A549 (cell line): ENCODE measurements at regions not wholly inside any gene's neighbourhood (a gene's known extent, or its start where the extent isn't known, plus 50 kb on each side); places are given as distances from the start of the nearest gene placed in this dataset.

Source experiments
- ATAC-seq, 2 experiments: fragments of 200-7000 bp in 1 of 2; fragments of >200 bp in 1 of 2; cut with Nextera tagmentation in 1 of 2; cut with Tn5 transposase in 1 of 2; 3 replicates each; pipeline versions ENCODE4 v1.8.0 to v1.9.1; 2018 to 2020; ENCODE audit warnings: mild to moderate bottlenecking in 1 of 2, moderate library complexity in 1 of 2
- CTCF ChIA-PET: fragments of 300-600 bp; sonication (Branson Sonifier 250); formaldehyde crosslinking; extraction: SDS; loops from one replicate; lab custom pipeline; 2021; ENCODE audit warnings: antibody characterized with exemption, inconsistent platforms; lab: Yijun Ruan, JAX
- POLR2A ChIA-PET: fragments of 350-600 bp; formaldehyde crosslinking; extraction: SDS; loops from one replicate; lab custom pipeline; 2021; ENCODE audit warnings: antibody characterized with exemption, inconsistent platforms; lab: Yijun Ruan, JAX
- DNase-seq, 2 experiments: peaks; one replicate each; pipeline versions ENCODE4 v3.0.0 to v3.0.0-alpha.2; 2011 to 2016; ENCODE audit warnings: low read depth in 1 of 2, low spot score in 1 of 2
- FAIRE-seq: peaks from 2 replicates; lab custom pipeline; 2011; peaks lifted over from hg19 to GRCh38; lab: Jason Lieb, UNC
- H3K27ac ChIP-seq, 2 experiments: fragments of >200 bp; sonication (Bioruptor Twin); formaldehyde crosslinking; 3 replicates each; pipeline ENCODE4 v1.5.1; 2016 to 2017
- H3K4me1 ChIP-seq: fragments of >200 bp; sonication (Bioruptor Twin); formaldehyde crosslinking; 3 replicates; pipeline ENCODE4 v1.6.1; 2016
- H3K4me2 ChIP-seq: fragments of >200 bp; sonication (Bioruptor Twin); formaldehyde crosslinking; 3 replicates; pipeline ENCODE4 v1.6.1; 2016
- H3K4me3 ChIP-seq: fragments of >200 bp; sonication (Bioruptor Twin); formaldehyde crosslinking; 3 replicates; pipeline ENCODE4 v1.5.1; 2016
- H3K9me3 ChIP-seq: fragments of >200 bp; sonication (Bioruptor Twin); formaldehyde crosslinking; 3 replicates; pipeline ENCODE4 v1.6.1; 2016
- BHLHE40 ChIP-seq: IDR thresholded peaks from 2 replicates; pipeline ENCODE4 v1.6.1; 2012; ENCODE audit warnings: low read depth, low read length, inconsistent platforms
- CBX8 ChIP-seq: fragments of 200-600 bp; sonication (generic); IDR thresholded peaks from 2 replicates; pipeline ENCODE4 v1.6.1; 2016
- EHF ChIP-seq: fragments of 250-450 bp; sonication (Bioruptor Pico); IDR thresholded peaks from 2 replicates; pipeline ENCODE4 v1.5.0; 2020; ENCODE audit warnings: mild to moderate bottlenecking
- EP300 ChIP-seq, 2 experiments: fragments of >200 bp; sonication (Bioruptor Twin); formaldehyde crosslinking; IDR thresholded peaks; 2 replicates in 1 of 2; 3 replicates in 1 of 2; pipeline ENCODE4 v1.6.1; 2016 to 2017
- ESRRA ChIP-seq: fragments of 150-350 bp; IDR thresholded peaks from 2 replicates; pipeline ENCODE4 v1.6.1; 2014; ENCODE audit warnings: mild to moderate bottlenecking, low read length, borderline replicate concordance
- FOSB ChIP-seq: fragments of 250-450 bp; sonication (Bioruptor Pico); IDR thresholded peaks from 2 replicates; pipeline ENCODE4 v1.5.0; 2020; ENCODE audit warnings: mild to moderate bottlenecking, moderate library complexity
- FOSL2 ChIP-seq, 2 experiments: fragments of 450-650 bp in 1 of 2; fragments of >200 bp in 1 of 2; sonication (Bioruptor Twin) in 1 of 2; formaldehyde crosslinking; IDR thresholded peaks; 2 replicates each; pipeline versions ENCODE4 v1.5.0 to v1.6.1; 2016 to 2020; ENCODE audit warnings: mild to moderate bottlenecking in 1 of 2, moderate library complexity in 1 of 2
- HOXA7 ChIP-seq: fragments of 250-450 bp; sonication (Bioruptor Pico); IDR thresholded peaks from 2 replicates; pipeline ENCODE4 v1.5.0; 2020; ENCODE audit warnings: mild to moderate bottlenecking, moderate library complexity
- HOXB13 ChIP-seq: fragments of 250-450 bp; sonication (Bioruptor Pico); IDR thresholded peaks from 2 replicates; pipeline ENCODE4 v1.5.0; 2020; ENCODE audit warnings: low read depth, mild to moderate bottlenecking, moderate library complexity
- JUNB ChIP-seq: fragments of >200 bp; sonication (Bioruptor Twin); formaldehyde crosslinking; IDR thresholded peaks from 2 replicates; pipeline ENCODE4 v1.6.1; 2016
- KDM1A ChIP-seq: fragments of 200-600 bp; sonication (generic); IDR thresholded peaks from 2 replicates; pipeline ENCODE4 v1.6.1; 2016; ENCODE audit warnings: low read depth, mild to moderate bottlenecking
- MAFK ChIP-seq: fragments of 450-650 bp; IDR thresholded peaks from 2 replicates; pipeline ENCODE4 v1.6.1; 2014; ENCODE audit not compliant: partially characterized antibody
- MAZ ChIP-seq: fragments of 150-350 bp; IDR thresholded peaks from 2 replicates; pipeline ENCODE4 v1.6.1; 2014; ENCODE audit warnings: antibody characterized with exemption, low read depth, low read length, borderline replicate concordance
- NPAS2 ChIP-seq: fragments of 250-450 bp; sonication (Bioruptor Pico); IDR thresholded peaks from 2 replicates; pipeline ENCODE4 v1.8.0; 2022; ENCODE audit warnings: mild to moderate bottlenecking, moderate library complexity, borderline replicate concordance
- POLR2A ChIP-seq: IDR thresholded peaks from 2 replicates; pipeline ENCODE4 v1.6.1; 2012; ENCODE audit warnings: mild to moderate bottlenecking, low read length
- RARB ChIP-seq: fragments of 250-450 bp; sonication (Bioruptor Pico); IDR thresholded peaks from 2 replicates; pipeline ENCODE4 v1.8.0; 2021; ENCODE audit warnings: mild to moderate bottlenecking, moderate library complexity
- RNF2 ChIP-seq: fragments of 200-600 bp; sonication (generic); IDR thresholded peaks from 2 replicates; pipeline ENCODE4 v1.6.1; 2016; ENCODE audit warnings: low read depth, mild to moderate bottlenecking, antibody characterized with exemption, moderate library complexity, borderline replicate concordance
- SMC3 ChIP-seq: fragments of >200 bp; sonication (Bioruptor Twin); formaldehyde crosslinking; IDR thresholded peaks from 3 replicates; pipeline ENCODE4 v1.6.1; 2018; ENCODE audit warnings: inconsistent platforms
- TFCP2L1 ChIP-seq: fragments of 250-450 bp; sonication (Bioruptor Pico); IDR thresholded peaks from 2 replicates; pipeline ENCODE4 v1.5.0; 2021; ENCODE audit warnings: mild to moderate bottlenecking
- ZFP36 ChIP-seq: fragments of 450-650 bp; IDR thresholded peaks from 2 replicates; pipeline ENCODE4 v1.6.1; 2014; ENCODE audit warnings: borderline replicate concordance; ENCODE audit not compliant: partially characterized antibody
- ZSCAN20 ChIP-seq: fragments of 250-450 bp; sonication (Bioruptor Pico); IDR thresholded peaks from 2 replicates; pipeline ENCODE4 v1.8.0; 2022; ENCODE audit warnings: mild to moderate bottlenecking, moderate library complexity
- WGBS: methylation state at CpG from one replicate; pipeline ENCODE4 v1.1.6; 2017; ENCODE audit errors: missing lambda C conversion rate; 5-methylcytosine and 5-hydroxymethylcytosine counted together
- TF ChIP-seq, protein P1 (sequence below): fragments of 200-600 bp; sonication (generic); IDR thresholded peaks from 2 replicates; pipeline ENCODE4 v1.6.1; 2016; ENCODE audit warnings: antibody characterized with exemption, mild to moderate bottlenecking, moderate library complexity
- TF ChIP-seq, protein P2 (sequence below): fragments of 450-650 bp; IDR thresholded peaks from 2 replicates; pipeline ENCODE4 v1.6.1; 2014; ENCODE audit warnings: antibody characterized with exemption
- TF ChIP-seq, protein P3 (sequence below): fragments of >200 bp; sonication (Bioruptor Twin); formaldehyde crosslinking; IDR thresholded peaks from 3 replicates; pipeline ENCODE4 v1.5.1; 2016
- TF ChIP-seq, protein P4 (sequence below): fragments of 150-350 bp; IDR thresholded peaks from 2 replicates; pipeline ENCODE4 v1.6.1; 2014; ENCODE audit warnings: low read depth, mild to moderate bottlenecking, low read length

DNA sequence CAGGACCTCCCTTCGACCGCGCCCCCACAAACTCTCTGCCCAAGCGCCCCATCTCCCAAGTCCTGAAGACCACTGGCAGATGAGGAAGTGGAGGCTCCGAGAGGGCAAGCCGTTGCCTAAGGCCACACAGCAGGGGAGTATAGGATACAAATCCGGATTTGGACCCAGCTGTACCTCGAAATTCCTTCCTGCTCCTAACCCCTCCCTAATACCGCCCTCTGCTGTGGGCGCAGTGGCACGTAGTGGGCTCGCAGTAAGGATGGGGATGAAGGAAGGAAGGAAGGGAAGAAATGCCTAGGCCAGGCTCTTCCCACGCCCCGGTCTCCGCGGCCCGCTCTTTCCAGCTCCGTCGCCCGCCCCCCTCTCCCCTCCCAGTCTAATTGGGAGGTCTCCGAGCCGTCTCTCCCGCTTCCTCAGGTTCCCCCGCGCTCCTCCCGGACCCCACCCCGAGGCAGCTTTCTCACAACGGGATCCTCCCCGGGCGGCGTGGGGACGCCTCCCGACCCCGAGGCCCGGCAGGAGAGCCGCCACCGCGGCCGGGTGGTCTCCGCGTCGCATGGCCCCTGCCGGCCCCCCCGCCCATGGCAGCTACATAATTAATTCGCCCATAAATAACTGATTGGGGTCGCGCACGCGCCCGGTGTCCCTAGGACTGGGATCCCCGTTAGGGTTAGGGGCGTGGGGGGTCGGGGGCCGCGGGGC is 138.9 kb downstream of the C9orf50 start (continued):
- TF ChIP-seq KDM1A (no peak), FOSB (CRISPR knock-in tag) (0 out of 2 replicates have a peak, but pooled peaks have one; percentile 52)

DNA sequence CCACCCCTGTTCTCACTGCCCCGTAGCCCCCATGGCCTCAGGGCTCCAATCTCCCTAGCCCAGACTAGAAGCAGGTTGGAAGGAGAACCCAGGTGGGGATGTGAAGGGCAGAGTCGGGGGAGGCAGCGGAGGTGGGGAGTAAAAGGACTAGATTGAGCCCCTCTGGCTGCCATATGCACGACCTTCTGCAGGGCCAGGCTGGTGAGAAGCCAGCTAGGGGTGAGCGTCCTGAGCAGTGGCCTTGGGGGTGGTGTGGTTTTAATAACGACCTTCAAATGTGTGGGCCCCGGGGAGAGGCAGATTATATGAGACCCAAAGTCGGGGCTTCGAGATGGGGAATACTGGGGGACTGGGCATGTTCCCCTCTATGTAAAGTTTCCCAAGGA is 139.5 kb downstream of the C9orf50 start:
- no peak for FAIRE-seq
- ChIA-PET CTCF (interaction anchor here (0.8 to 9.3 kb wide), 21 partner anchors 10 to 350 kb away, joined by 3 to 63 read pairs (median 5); partner anchors contain the start of gene IER5L), POLR2A (interaction anchor here (1.4 to 6.1 kb wide), 9 partner anchors 14 to 339 kb away, joined by 3 to 171 read pairs (median 21); partner anchors contain the start of genes IER5L and NTMT1)
- 81% methylated on average over 8 of the region's 9 CpGs for WGBS
- no peak for ATAC-seq
- Histone ChIP-seq H3K27ac (peak overlapping the region; percentile 99 to 100), H3K4me3 (no peak overlapping the region; the same call in 2 of the 3 replicates), H3K4me2 (peak overlapping the region; percentile 98), H3K9me3 (no peaks in the 10 kb centered on the region), H3K4me1 (peaks cover 89% of the 10 kb centered on the region)
- TF ChIP-seq RARB (CRISPR knock-in tag), result no peak
- peak; percentile 22; the same call in 1 of the 2 replicates for TF ChIP-seq POLR2A
- TF ChIP-seq FOSL2 (IDR thresholded peaks at IDR 0.05), result no peak
- TF ChIP-seq FOSL2 (CRISPR knock-in tag; IDR thresholded peaks at IDR 0.05), result no peak
- no peak for TF ChIP-seq EP300 (IDR thresholded peaks at IDR 0.05)
- TF ChIP-seq CBX8, result no peak
- TF ChIP-seq RNF2, result no peak
- TF ChIP-seq JUNB, result no peak
- no peak for TF ChIP-seq ESRRA
- no peak for DNase-seq

DNA sequence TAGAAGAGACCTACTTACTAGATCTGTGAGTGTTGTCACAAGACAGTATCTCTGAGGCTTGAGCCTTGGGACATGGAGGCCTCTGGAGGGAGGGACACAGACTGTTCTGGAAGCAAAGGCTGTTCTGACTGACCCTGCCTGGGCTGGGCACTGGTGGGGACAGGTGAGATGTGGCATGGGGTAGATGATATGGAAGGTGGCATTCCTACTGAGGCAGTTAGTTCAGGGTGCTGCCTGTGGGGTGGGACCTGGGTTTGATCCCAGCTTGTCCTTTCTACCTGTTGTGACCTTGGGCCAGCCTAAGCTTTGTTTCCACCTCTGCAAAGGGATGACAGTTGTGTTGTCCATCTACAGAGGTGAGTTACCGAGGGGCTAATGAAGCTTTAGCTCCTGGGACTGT is 140.2 kb downstream of the C9orf50 start:
- CTCF ChIA-PET, result interaction anchor here (0.7 to 9.3 kb wide), 15 partner anchors 15 to 349 kb away, joined by 3 to 63 read pairs (median 4); partner anchors contain the start of gene IER5L
- TF ChIP-seq FOSB (CRISPR knock-in tag), result no peak
- no peak for TF ChIP-seq RARB (CRISPR knock-in tag)
- no peak for TF ChIP-seq NPAS2
- no peak for TF ChIP-seq MAZ
- TF ChIP-seq ZSCAN20, result no peak
- TF ChIP-seq SMC3, result no peak
- no peak for TF ChIP-seq HOXA7 (CRISPR knock-in tag)
- TF ChIP-seq KDM1A, result no peak
- TF ChIP-seq, protein P1, sequence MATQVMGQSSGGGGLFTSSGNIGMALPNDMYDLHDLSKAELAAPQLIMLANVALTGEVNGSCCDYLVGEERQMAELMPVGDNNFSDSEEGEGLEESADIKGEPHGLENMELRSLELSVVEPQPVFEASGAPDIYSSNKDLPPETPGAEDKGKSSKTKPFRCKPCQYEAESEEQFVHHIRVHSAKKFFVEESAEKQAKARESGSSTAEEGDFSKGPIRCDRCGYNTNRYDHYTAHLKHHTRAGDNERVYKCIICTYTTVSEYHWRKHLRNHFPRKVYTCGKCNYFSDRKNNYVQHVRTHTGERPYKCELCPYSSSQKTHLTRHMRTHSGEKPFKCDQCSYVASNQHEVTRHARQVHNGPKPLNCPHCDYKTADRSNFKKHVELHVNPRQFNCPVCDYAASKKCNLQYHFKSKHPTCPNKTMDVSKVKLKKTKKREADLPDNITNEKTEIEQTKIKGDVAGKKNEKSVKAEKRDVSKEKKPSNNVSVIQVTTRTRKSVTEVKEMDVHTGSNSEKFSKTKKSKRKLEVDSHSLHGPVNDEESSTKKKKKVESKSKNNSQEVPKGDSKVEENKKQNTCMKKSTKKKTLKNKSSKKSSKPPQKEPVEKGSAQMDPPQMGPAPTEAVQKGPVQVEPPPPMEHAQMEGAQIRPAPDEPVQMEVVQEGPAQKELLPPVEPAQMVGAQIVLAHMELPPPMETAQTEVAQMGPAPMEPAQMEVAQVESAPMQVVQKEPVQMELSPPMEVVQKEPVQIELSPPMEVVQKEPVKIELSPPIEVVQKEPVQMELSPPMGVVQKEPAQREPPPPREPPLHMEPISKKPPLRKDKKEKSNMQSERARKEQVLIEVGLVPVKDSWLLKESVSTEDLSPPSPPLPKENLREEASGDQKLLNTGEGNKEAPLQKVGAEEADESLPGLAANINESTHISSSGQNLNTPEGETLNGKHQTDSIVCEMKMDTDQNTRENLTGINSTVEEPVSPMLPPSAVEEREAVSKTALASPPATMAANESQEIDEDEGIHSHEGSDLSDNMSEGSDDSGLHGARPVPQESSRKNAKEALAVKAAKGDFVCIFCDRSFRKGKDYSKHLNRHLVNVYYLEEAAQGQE, result no peak
- no peak for TF ChIP-seq ZFP36
- TF ChIP-seq CBX8, result no peak
- TF ChIP-seq RNF2, result no peak
- TF ChIP-seq BHLHE40, result no peak
- TF ChIP-seq MAFK, result no peak
- no peak for TF ChIP-seq HOXB13 (CRISPR knock-in tag)
- TF ChIP-seq, protein P2, sequence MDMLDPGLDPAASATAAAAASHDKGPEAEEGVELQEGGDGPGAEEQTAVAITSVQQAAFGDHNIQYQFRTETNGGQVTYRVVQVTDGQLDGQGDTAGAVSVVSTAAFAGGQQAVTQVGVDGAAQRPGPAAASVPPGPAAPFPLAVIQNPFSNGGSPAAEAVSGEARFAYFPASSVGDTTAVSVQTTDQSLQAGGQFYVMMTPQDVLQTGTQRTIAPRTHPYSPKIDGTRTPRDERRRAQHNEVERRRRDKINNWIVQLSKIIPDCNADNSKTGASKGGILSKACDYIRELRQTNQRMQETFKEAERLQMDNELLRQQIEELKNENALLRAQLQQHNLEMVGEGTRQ, result no peak
- TF ChIP-seq, protein P3, sequence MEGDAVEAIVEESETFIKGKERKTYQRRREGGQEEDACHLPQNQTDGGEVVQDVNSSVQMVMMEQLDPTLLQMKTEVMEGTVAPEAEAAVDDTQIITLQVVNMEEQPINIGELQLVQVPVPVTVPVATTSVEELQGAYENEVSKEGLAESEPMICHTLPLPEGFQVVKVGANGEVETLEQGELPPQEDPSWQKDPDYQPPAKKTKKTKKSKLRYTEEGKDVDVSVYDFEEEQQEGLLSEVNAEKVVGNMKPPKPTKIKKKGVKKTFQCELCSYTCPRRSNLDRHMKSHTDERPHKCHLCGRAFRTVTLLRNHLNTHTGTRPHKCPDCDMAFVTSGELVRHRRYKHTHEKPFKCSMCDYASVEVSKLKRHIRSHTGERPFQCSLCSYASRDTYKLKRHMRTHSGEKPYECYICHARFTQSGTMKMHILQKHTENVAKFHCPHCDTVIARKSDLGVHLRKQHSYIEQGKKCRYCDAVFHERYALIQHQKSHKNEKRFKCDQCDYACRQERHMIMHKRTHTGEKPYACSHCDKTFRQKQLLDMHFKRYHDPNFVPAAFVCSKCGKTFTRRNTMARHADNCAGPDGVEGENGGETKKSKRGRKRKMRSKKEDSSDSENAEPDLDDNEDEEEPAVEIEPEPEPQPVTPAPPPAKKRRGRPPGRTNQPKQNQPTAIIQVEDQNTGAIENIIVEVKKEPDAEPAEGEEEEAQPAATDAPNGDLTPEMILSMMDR, result no peak
- TF ChIP-seq TFCP2L1 (CRISPR knock-in tag), result no peak
- TF ChIP-seq EHF, result no peak
- TF ChIP-seq, protein P4, sequence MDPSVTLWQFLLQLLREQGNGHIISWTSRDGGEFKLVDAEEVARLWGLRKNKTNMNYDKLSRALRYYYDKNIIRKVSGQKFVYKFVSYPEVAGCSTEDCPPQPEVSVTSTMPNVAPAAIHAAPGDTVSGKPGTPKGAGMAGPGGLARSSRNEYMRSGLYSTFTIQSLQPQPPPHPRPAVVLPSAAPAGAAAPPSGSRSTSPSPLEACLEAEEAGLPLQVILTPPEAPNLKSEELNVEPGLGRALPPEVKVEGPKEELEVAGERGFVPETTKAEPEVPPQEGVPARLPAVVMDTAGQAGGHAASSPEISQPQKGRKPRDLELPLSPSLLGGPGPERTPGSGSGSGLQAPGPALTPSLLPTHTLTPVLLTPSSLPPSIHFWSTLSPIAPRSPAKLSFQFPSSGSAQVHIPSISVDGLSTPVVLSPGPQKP, result no peak
- ATAC-seq (no peak), DNase-seq (no peak), FAIRE-seq (no peak)
- Histone ChIP-seq H3K9me3 (peaks cover 3% of the 10 kb centered on the region; the same call in 2 of the 3 replicates), H3K27ac (peak overlapping the region; percentile 99 to 100), H3K4me2 (peak overlapping the region; percentile 98; the same call in 1 of the 3 replicates), H3K4me1 (peaks cover 86% of the 10 kb centered on the region), H3K4me3 (no peak overlapping the region)
- 80% methylated on average over 1 of the region's 1 CpG for WGBS
- POLR2A ChIA-PET, result interaction anchor here (3.5 to 6.1 kb wide), 3 partner anchors 15 to 306 kb away, joined by 63 to 171 read pairs (median 72); partner anchors contain the start of gene IER5L
